ENCODE measurements at regions not wholly inside any gene's neighbourhood (a gene's known extent, or its start where the extent isn't known, plus 50 kb on each side); places are given as distances from the start of the nearest gene placed in this dataset.

GRCh38 chr20:11128220-11128718 lies 454.5 kb upstream of the JAG1 start:
- DNase-seq (ENCODE audit: low read depth in 2 of 2): no peak

DNA sequence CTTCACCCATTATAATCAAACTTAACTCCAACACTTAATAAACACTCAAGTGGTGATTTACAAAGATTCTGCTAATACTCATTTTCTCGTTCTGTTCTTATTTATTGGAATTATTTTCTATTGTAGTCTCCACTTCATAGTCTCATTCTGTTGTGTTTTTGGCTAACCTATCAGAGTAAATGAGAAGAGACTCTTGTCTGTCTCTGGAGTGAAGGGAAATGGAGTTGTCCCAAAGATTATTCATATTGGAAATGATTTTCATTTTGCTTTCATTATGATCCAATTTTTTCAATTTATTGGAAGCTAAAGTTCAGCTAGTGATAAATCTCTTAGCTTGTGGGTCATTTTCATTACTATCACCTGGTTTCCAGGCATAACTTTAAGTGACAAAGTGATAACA lies 454.9 kb upstream of the JAG1 start:
- DNase-seq (ENCODE audit: low read depth in 2 of 2): no peak

DNA sequence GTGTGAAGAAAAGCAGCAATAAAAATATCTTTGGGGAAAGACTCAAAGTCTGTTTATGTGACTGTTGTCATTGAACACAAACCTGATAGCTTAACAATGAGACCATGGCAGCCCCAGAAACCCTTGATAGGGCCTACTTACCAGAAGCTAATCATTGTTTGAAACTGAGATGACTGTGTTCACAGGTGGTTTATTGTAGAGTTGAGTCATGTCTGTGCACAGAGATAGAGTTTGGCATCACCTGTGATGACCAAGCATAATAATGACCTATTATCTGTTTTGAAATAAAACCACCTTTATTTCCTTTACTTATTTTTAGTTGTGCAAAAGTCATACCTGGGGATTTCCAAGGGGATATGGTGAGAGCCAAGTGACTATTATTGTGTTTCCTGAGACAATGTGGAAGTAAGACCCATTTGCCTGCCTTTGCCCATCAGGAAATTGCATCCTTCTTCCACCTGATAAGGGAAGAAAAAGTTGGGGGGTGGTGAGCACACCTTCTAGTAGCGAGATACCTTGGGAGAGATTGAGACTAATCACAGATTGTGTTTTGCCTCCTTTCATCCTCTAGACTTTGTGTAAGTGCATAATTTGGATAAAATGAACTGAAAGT lies 456.9 kb upstream of the JAG1 start:
- no peak for DNase-seq (ENCODE audit: low read depth in 2 of 2)

GRCh38 chr20:11132819-11133415 lies 459.1 kb upstream of the JAG1 start:
- no peak for DNase-seq (ENCODE audit: low read depth in 2 of 2)

GRCh38 chr20:11136691-11137090 lies 462.9 kb upstream of the JAG1 start:
- no peak for DNase-seq (ENCODE audit: low read depth in 2 of 2)

DNA sequence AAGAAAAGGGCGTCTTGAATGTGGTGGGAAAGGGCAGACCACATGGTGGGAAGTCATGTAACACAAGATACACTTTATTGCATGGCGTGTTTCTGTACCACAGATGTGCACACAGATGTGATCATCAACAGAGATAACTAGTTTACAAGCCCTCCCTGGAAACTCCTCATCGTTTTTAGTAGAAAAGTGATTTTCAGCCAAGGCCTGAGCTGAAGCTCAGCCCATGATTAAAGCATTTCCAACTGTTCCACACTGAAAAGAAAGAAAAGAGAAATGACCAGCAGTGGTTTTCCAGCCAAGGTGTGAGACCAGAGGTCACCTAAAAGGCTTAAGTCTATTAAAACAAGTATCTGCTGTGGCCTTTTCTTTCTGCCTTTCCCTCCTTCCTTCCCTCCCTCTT lies 463.9 kb upstream of the JAG1 start:
- DNase-seq (ENCODE audit: low read depth in 2 of 2): no peak

DNA sequence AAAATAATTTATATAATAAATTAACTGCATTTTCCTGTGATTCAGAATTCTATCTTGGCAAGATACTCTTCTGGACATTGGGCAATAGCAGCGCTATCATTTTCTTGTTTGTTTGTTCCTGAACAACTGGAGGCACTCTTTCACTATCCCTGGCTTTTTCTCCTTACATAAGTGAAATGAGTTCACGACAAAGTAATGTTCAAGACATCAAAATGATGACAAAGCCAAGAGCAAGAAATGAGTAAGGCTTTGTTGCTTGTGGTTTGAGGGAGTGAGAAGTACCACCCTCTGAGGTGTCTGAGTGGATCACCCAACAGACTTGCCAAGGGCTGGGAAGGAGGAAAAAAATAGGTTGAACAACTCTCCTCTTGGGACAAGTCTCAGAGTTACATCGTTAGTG lies 466.6 kb upstream of the JAG1 start:
- no peak for DNase-seq (ENCODE audit: low read depth in 2 of 2)

DNA sequence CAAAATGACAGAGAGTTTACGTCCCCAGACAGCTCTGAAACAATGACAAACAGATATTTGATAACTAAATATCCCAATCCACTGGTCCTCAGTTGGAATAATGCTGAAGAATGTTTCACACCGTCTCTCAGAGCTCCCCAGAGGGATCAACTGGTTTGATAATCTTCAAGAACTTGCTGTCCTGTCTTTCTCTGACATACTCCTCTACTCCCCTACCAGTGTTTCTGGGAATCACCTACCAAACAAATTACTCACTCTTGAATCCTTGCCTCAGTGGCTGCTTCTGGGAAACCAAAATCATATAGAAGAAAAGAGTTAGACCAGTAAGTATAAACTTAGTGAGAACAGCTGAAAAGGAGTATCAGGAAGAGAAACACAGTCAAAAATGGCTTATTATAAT lies 469.7 kb upstream of the JAG1 start:
- DNase-seq (ENCODE audit: low read depth in 2 of 2): no peak

- DNase-seq (ENCODE audit: low read depth in 2 of 2): no peak
Observed at GRCh38 chr20:11144114-11144950, 470.5 kb upstream of the JAG1 start.

GRCh38 chr20:11145616-11146015 lies 471.8 kb upstream of the JAG1 start:
- DNase-seq (ENCODE audit: low read depth in 2 of 2): no peak

DNA sequence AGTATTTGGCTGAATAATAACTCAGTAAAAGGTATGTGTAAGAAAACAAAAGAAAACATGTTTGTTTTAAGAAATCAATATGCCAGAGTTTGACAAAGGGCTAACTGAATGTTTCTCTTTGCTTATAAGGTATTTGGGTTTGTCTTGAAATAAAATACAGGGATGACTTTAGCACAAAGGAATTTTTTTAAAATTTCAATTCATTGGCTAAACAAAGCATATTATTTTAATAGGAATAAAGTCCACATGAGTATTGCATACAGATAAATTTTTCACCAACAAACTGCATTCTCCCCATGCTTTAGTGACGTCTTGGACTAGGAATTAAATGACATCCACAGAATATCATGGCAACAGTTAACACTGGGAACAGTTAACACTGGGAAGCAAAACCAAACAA lies 480.0 kb upstream of the JAG1 start:
- DNase-seq (ENCODE audit: low read depth in 2 of 2): no peak

DNA sequence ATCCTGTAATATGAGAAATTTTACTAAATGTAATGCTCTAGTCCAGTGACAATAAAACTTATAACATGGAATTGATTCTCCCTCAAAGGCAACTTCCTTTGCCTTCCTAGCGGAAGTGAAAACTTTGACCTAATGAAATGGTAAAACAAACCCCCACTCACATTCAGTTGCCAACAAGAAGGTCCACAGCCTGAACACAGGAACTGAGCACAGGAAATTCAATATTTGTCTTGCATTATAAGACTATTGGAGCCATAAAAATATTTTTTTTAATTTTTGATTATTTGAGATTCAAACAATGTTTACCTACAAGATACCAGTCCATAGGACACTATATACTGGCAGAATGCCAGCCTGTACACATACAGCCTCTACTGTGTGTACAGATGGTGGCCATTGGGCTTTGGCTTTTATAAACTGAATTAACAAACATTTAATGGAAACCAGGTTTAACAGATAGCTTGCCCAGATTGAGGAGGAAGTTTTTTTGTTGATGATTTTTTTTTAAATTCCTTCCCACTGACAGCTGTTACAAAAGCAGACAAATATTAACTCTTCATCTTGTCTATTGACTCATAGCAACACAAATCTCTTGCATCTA lies 481.5 kb upstream of the JAG1 start:
- no peak for DNase-seq (ENCODE audit: low read depth in 2 of 2)

DNA sequence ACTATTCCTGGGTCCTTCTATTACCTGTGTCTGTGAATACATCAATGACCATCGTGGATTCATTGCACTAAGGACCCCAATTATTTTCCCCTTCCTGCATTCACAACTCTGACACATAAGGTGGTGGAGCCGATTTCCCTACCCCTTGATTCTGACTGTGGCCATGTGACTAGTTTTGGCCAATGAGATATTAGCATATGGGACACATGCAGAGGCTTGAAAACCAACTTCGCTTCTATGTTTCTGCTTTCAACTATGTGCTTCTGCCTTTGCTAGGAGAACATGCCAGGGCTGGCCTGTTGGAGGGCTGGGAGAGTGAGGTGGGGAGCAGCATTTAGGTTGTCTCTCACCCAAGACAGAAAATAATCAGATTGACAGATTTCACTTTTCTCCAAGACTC lies 483.1 kb upstream of the JAG1 start:
- DNase-seq (ENCODE audit: low read depth in 2 of 2): no peak

DNA sequence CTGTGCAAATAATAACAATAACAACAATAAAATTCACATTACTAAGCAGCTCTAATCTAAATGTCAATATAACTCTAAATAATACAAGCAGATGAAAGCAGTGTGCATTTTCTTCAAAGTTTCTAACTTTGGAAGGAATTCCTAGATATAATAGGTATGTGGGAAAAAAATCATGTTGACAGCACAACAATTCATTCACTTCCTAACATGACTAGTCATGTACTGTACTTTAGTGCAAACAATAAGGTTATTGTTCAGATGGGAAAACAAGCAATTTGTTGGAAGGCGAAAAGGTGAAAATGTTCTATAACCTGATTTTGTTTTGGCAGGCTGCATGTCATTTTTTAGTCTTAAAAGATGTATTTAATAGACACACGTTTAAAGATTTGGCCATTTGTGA lies 484.3 kb upstream of the JAG1 start:
- DNase-seq (ENCODE audit: low read depth in 2 of 2): no peak

- no peak for DNase-seq (ENCODE audit: low read depth in 2 of 2)
Observed at GRCh38 chr20:11158589-11158988, 484.8 kb upstream of the JAG1 start.

- no peak for DNase-seq (ENCODE audit: low read depth in 2 of 2)
Observed at GRCh38 chr20:11159728-11160127, 485.9 kb upstream of the JAG1 start.

GRCh38 chr20:11162026-11162775 lies 488.4 kb upstream of the JAG1 start:
- no peak for DNase-seq (ENCODE audit: low read depth in 2 of 2)

DNA sequence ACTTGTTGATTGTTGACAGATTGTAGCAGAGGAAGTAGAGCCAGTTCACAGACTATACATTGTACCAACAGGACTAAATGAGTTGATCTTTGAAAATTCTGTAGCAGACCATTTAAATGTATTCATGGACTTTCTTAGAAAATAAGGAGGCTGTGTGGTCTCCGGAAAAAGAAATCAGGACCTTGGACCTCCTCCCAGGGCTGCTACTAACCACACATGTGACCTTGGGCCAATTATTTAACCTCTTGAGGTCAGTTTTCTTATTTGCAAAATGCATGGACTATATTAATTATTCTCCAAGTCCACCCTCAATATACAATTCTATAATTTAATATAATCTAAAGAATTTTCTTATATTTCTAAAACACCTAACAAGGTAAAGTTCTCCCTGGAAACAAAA lies 492.0 kb upstream of the JAG1 start:
- no peak for DNase-seq (ENCODE audit: low read depth in 2 of 2)

DNA sequence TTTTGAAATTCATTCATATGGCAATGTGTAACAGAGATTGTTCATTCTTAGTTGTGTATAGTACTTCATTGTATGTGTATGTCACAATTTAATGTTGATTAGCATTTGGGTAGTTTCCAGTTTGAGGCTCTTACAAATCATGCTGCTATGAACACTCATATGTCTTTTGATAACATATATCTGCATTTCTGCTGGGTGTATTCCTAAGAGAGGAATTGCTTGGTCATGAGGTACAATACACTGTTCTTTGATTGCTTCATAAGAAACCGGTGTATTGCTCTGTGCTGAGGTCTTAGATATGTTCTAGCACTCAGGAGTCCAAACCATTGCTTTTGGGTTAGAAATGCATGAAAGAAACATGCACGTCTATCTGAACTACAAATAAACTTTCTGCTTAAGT lies 492.9 kb upstream of the JAG1 start:
- DNase-seq (ENCODE audit: low read depth in 2 of 2): no peak

GRCh38 chr20:11168026-11168425 lies 494.2 kb upstream of the JAG1 start:
- DNase-seq (ENCODE audit: low read depth in 2 of 2): no peak

DNA sequence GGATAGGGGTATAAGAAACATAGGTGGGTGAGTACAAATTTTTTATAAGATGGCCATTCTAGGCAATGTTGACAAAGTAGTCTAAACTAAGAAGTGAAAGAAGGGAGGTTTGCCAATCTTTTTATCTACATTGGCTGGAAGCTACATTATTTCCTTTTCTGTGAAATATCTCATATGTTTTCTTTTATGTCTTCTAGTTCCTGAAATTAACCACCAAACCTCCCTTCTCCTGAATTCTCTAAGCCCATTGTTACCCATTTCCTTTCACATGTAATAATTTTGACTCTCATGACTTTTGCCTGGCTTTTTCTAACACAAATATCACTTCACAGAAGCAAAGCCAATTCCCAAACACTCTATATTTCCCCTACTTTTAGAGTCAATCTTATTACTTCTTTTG lies 496.2 kb upstream of the JAG1 start:
- DNase-seq (ENCODE audit: low read depth in 2 of 2): no peak

GRCh38 chr20:11170565-11170964 lies 496.8 kb upstream of the JAG1 start:
- no peak for DNase-seq (ENCODE audit: low read depth in 2 of 2)
